ENCODE measurements at regions not wholly inside any gene's neighbourhood (a gene's known extent, or its start where the extent isn't known, plus 50 kb on each side); places are given as distances from the start of the nearest gene placed in this dataset.

DNA sequence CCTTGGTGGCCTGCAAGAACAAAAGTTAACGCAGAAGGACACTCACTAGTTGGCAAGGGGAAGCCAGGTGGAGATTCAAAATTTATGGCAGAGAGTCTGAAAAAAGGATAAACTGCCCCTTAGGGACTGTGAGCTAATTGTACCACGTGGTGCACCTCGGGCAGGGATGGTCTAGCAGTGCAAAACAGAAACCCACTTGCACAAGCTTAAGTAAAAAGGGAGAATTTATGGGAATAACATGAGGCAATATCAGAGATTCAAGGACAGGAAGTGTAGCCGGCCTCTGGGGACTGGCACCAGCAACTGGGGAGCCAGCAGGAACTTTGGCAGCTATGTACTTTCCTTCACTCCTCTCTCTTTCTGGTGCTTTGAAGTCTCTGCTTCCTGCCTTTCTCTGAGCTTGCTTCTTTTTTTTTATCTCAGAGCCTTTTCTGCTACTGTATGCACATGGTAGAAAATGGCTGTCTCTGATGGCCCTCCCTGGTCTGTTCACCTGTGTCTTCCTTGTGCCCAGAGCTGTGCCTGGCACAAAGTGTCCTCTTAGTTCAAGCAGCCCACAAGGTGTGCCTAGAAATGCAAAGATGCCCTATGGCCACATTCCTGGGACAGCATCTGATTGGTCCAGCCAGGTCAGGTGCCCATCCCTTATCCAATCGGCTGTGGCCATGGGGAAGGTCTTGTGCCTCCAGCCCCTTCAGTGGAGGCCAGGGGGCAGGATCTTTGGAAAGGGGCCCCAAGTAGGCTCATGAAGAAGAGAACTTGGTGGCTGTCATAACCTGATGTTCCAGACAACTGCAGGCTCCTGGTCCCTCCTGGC, 114.8 kb upstream of the ATP6AP2 start:
- no peak for TF ChIP-seq EZH2 (IDR thresholded peaks at IDR 0.05; ENCODE audit: low read depth)
- TF ChIP-seq, protein P1, sequence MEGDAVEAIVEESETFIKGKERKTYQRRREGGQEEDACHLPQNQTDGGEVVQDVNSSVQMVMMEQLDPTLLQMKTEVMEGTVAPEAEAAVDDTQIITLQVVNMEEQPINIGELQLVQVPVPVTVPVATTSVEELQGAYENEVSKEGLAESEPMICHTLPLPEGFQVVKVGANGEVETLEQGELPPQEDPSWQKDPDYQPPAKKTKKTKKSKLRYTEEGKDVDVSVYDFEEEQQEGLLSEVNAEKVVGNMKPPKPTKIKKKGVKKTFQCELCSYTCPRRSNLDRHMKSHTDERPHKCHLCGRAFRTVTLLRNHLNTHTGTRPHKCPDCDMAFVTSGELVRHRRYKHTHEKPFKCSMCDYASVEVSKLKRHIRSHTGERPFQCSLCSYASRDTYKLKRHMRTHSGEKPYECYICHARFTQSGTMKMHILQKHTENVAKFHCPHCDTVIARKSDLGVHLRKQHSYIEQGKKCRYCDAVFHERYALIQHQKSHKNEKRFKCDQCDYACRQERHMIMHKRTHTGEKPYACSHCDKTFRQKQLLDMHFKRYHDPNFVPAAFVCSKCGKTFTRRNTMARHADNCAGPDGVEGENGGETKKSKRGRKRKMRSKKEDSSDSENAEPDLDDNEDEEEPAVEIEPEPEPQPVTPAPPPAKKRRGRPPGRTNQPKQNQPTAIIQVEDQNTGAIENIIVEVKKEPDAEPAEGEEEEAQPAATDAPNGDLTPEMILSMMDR (conservative IDR thresholded peaks at IDR 0.05), result no peak

All from PC-9 (cell line).